ENCODE measurements at regions not wholly inside any gene's neighbourhood (a gene's known extent, or its start where the extent isn't known, plus 50 kb on each side); places are given as distances from the start of the nearest gene placed in this dataset.

DNA sequence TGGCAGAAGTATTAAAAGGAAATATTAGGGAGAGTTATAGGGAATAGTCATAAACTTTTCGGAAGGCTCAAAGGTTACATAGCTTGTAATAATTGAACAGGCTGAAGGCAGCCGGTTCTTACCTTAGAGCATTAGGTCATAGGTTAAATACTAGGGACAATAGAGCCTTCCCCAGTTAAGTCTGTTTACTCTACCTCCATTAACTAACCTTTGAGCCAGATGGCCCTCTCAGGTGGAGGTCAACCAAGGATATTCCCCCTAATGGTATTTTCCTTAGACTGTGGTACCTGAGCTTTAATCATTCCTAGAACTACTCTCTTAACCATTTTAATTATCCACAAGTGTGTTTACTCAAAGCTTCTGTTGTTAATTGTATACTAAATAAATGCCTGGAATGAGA is 920.9 kb upstream of the PABPC4L start:
- no peak overlapping the region for H3K4me3 Mint-ChIP-seq

DNA sequence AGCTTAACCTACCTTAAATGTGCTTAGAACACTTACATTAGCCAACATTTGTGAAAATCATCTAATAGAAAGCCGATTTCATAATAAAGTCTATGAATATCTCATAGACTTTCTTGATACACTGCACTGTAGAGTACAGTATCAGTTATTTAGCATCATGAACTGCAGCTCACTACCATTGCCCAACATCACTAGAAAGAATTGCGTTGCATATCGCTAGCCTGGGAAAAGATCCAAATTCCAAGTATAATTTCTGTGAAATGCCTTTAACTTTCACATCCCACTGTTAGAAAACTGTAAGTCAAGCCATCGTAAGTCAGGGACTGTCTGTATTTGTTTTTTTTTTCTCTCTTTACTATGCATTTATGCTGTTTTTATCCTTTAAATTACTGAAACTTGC is 918.6 kb upstream of the PABPC4L start:
- Mint-ChIP-seq H3K27ac (no peak overlapping the region), H3K4me1 (ENCODE audit: low read depth) (no peaks in the 10 kb centered on the region), H3K9me3 (peaks cover 10% of the 10 kb centered on the region), H3K36me3 (ENCODE audit: low read depth) (no peaks in the 10 kb centered on the region), H3K27me3 (no peaks in the 10 kb centered on the region), H3K4me3 (no peak overlapping the region)
- POLR2A ChIA-PET: no interaction called here
- CTCF ChIA-PET: no interaction called here
- DNase-seq: no peak
- intact Hi-C loops (cut with micrococcal nuclease): no loop called here
- TF ChIP-seq, protein P1, sequence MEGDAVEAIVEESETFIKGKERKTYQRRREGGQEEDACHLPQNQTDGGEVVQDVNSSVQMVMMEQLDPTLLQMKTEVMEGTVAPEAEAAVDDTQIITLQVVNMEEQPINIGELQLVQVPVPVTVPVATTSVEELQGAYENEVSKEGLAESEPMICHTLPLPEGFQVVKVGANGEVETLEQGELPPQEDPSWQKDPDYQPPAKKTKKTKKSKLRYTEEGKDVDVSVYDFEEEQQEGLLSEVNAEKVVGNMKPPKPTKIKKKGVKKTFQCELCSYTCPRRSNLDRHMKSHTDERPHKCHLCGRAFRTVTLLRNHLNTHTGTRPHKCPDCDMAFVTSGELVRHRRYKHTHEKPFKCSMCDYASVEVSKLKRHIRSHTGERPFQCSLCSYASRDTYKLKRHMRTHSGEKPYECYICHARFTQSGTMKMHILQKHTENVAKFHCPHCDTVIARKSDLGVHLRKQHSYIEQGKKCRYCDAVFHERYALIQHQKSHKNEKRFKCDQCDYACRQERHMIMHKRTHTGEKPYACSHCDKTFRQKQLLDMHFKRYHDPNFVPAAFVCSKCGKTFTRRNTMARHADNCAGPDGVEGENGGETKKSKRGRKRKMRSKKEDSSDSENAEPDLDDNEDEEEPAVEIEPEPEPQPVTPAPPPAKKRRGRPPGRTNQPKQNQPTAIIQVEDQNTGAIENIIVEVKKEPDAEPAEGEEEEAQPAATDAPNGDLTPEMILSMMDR (IDR thresholded peaks at IDR 0.05): no peak
- ATAC-seq: no peak

More for the DNA sequence above, 920.9 kb upstream of the PABPC4L start:
- DNase-seq (no peak), ATAC-seq (no peak)
- POLR2A ChIA-PET: no interaction called here
- CTCF ChIA-PET: no interaction called here
- Mint-ChIP-seq H3K27ac (no peak overlapping the region), H3K27me3 (no peaks in the 10 kb centered on the region), H3K36me3 (ENCODE audit: low read depth) (no peaks in the 10 kb centered on the region), H3K4me1 (ENCODE audit: low read depth) (no peaks in the 10 kb centered on the region), H3K9me3 (peaks cover 10% of the 10 kb centered on the region)
- TF ChIP-seq, protein P1 (IDR thresholded peaks at IDR 0.05): no peak
- intact Hi-C loops (cut with micrococcal nuclease): no loop called here

DNA sequence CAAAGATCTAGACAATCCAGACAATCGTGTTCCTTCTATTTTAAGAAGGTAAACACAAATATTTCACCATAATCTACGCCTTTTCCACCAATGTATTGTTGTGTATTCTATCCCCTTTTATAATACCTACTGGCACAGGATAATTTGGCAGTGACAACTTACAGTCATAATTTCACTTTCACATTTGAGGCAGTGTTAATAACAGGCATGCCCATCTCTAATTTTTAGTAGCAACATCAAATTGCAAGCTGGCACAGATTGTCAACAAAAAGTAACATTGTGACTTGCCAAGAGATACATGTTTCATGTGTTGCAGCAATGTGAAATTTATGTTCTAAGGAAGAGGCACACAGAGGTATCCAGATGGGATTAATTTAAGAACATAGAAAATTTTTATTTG is 912.5 kb upstream of the PABPC4L start:
- H3K27me3 Mint-ChIP-seq: no peaks in the 10 kb centered on the region
- intact Hi-C loops (cut with micrococcal nuclease): no loop called here
- H3K36me3 Mint-ChIP-seq (ENCODE audit: low read depth): no peaks in the 10 kb centered on the region
- no peak overlapping the region for H3K4me3 Mint-ChIP-seq
- no peak overlapping the region for H3K27ac Mint-ChIP-seq
- ATAC-seq (no peak), DNase-seq (no peak)
- CTCF ChIA-PET: no interaction called here
- POLR2A ChIA-PET: no interaction called here
- TF ChIP-seq, protein P1 (IDR thresholded peaks at IDR 0.05): no peak
- peaks cover 7% of the 10 kb centered on the region for H3K9me3 Mint-ChIP-seq
- H3K4me1 Mint-ChIP-seq (ENCODE audit: low read depth): no peaks in the 10 kb centered on the region

DNA sequence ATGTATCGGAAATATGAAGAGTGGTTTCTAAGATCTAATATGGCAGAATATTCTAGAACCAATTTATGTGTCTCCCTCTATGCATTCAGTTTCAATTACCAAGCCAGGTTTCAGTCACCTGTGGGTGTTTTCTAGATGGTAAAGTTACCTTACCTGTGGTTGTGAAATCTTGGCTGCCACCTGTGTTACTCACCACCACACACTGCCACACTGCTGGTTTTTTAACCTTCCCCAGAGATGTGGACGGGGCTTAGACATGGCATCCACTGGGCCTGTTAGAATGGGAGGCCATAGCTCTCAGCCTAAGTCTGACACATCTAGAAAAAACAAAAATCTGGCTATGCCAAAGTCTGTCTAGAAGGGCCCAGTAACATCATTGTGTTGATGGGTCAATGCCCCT is 896.5 kb upstream of the PABPC4L start:
- ChIA-PET CTCF (no interaction called here), POLR2A (no interaction called here)
- Mint-ChIP-seq H3K9me3 (no peaks in the 10 kb centered on the region), H3K36me3 (ENCODE audit: low read depth) (no peaks in the 10 kb centered on the region), H3K4me1 (ENCODE audit: low read depth) (no peaks in the 10 kb centered on the region), H3K4me3 (no peak overlapping the region), H3K27me3 (no peaks in the 10 kb centered on the region), H3K27ac (no peak overlapping the region)
- DNase-seq: no peak
- intact Hi-C loops (cut with micrococcal nuclease): no loop called here
- TF ChIP-seq, protein P1 (IDR thresholded peaks at IDR 0.05): no peak
- no peak for ATAC-seq

DNA sequence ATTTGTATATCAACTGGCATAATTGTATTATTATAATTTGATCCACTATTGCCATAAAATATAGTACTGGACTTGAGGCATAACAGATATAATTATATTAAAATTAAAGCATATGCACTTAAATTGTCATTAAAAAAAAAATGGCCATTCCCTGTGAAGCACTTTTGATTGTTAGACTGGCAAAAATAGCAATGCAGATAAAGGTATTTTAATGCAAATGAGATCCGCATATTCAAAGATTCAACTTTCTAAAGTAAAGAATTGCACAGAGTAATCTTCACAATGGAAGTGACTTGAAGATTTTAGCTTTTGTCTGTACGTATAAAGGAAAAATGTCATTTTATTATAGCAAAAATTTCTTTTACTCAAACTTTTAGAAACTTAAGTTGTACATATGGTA is 871.8 kb upstream of the PABPC4L start:
- no peaks in the 10 kb centered on the region for H3K27me3 Mint-ChIP-seq
- no peak overlapping the region for H3K4me3 Mint-ChIP-seq
- TF ChIP-seq, protein P1 (IDR thresholded peaks at IDR 0.05): no peak
- intact Hi-C loops (cut with micrococcal nuclease): no loop called here
- no peaks in the 10 kb centered on the region for H3K4me1 Mint-ChIP-seq (ENCODE audit: low read depth)
- no peak for DNase-seq
- peaks cover 19% of the 10 kb centered on the region for H3K9me3 Mint-ChIP-seq
- ChIA-PET POLR2A (no interaction called here), CTCF (no interaction called here)
- ATAC-seq: no peak
- no peaks in the 10 kb centered on the region for H3K36me3 Mint-ChIP-seq (ENCODE audit: low read depth)
- H3K27ac Mint-ChIP-seq: no peak overlapping the region

Measured in activated CD8-positive, alpha-beta T cell treated with anti-CD3 and anti-CD28 coated beads for 36 hours (primary cell).